ENCODE measurements at regions not wholly inside any gene's neighbourhood (a gene's known extent, or its start where the extent isn't known, plus 50 kb on each side); places are given as distances from the start of the nearest gene placed in this dataset.

- BruUV-seq (replicated peaks): no TSS peak
- 39% methylated on average over 22 of the region's 22 CpGs for WGBS (ENCODE audit: low lambda C conversion rate)
- no peak overlapping the region for H3K4me2 ChIP-seq (ENCODE audit: low read depth, low read length)
- no peaks in the 10 kb centered on the region for H3K9me3 ChIP-seq (ENCODE audit: low read length)
- no peaks in the 10 kb centered on the region for H3K4me1 ChIP-seq (ENCODE audit: insufficient read depth, low read length)
- FAIRE-seq (no peak), ATAC-seq (no peak), DNase-seq (ENCODE audit: low spot score) (no peak)
- no peaks in the 10 kb centered on the region for H3K36me3 ChIP-seq (replicated peaks in 1 of 2; ENCODE audit: control insufficient read depth in 1 of 2, insufficient read depth in 2 of 2, low read length in 2 of 2)
- no peaks in the 10 kb centered on the region for H3K79me2 ChIP-seq (ENCODE audit: insufficient read depth, low read length)
- H3K9ac ChIP-seq (ENCODE audit: insufficient read depth, low read depth, low read length): no peak overlapping the region
- in situ Hi-C loops (cut with HindIII; ENCODE audit: extremely low pct_ligation_motif_present, low pct_unique_long_range_greater_than_20kb): no loop called here
- H3K27ac ChIP-seq (ENCODE audit: extremely low read length, insufficient read depth, low read length): no peak overlapping the region
- no peak overlapping the region for H3K4me3 ChIP-seq (replicated peaks in 1 of 3; ENCODE audit: insufficient read depth in 1 of 3, low read depth in 2 of 3, low read length in 3 of 3)
- no peaks in the 10 kb centered on the region for H4K20me1 ChIP-seq (ENCODE audit: insufficient read depth, low read length)
- peaks cover 0 to 23% of the 10 kb centered on the region in 2 experiments; a peak in 2 of 5 replicates for H3K27me3 ChIP-seq (ENCODE audit: control insufficient read depth in 1 of 2, insufficient read depth in 2 of 2, low read length in 2 of 2)
- intact Hi-C loops (cut with micrococcal nuclease; ENCODE audit: unreplicated experiment): no loop called here
- TF ChIP-seq TOE1 (CRISPR knock-in tag; IDR thresholded peaks at IDR 0.05) (no peak), U2AF1 (optimal IDR thresholded peaks at IDR 0.05; ENCODE audit: low read depth, low read length) (no peak), ZBTB34 (CRISPR knock-in tag; IDR thresholded peaks at IDR 0.05) (no peak), HMGA1 (CRISPR knock-in tag; conservative IDR thresholded peaks at IDR 0.05) (no peak), CBFB (CRISPR knock-in tag; IDR thresholded peaks at IDR 0.05) (no peak)
- TF ChIP-seq, protein P1, sequence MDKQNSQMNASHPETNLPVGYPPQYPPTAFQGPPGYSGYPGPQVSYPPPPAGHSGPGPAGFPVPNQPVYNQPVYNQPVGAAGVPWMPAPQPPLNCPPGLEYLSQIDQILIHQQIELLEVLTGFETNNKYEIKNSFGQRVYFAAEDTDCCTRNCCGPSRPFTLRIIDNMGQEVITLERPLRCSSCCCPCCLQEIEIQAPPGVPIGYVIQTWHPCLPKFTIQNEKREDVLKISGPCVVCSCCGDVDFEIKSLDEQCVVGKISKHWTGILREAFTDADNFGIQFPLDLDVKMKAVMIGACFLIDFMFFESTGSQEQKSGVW (CRISPR knock-in tag; IDR thresholded peaks at IDR 0.05; ENCODE audit: borderline replicate concordance): no peak
- ChIA-PET CTCF (ENCODE audit: low intra/inter-chr PET ratio, low total read pairs) (no interaction called here), POLR2A (no interaction called here)
- no peak overlapping the region for H2AFZ ChIP-seq (ENCODE audit: low read length)
These were observed 274.9 kb upstream of the RTL1 start for GRCh38 chr14:101178184-101179072.
